Neural cell (in vitro differentiated cells): ENCODE measurements at regions not wholly inside any gene's neighbourhood (a gene's known extent, or its start where the extent isn't known, plus 50 kb on each side); places are given as distances from the start of the nearest gene placed in this dataset.

Source experiments
- EP300 ChIP-seq: fragments of 450-650 bp; conservative IDR thresholded peaks from 2 replicates; pipeline ENCODE4 v1.6.1; 2014; ENCODE audit warnings: antibody characterized with exemption, mild to moderate bottlenecking, moderate library complexity; ENCODE audit not compliant: poor library complexity, severe bottlenecking
- REST ChIP-seq: IDR thresholded peaks from 2 replicates; pipeline ENCODE4 v1.6.1; 2012; ENCODE audit warnings: borderline replicate concordance
- SMC3 ChIP-seq: fragments of 450-650 bp; conservative IDR thresholded peaks from 2 replicates; pipeline ENCODE4 v1.6.1; 2014; ENCODE audit warnings: antibody characterized with exemption, mild to moderate bottlenecking, moderate library complexity; ENCODE audit not compliant: poor library complexity

- no peak for TF ChIP-seq SMC3
- no peak for TF ChIP-seq EP300
- no peak for TF ChIP-seq REST
Measured at GRCh38 chr9:73006986-73007385, 54.1 kb upstream of the ALDH1A1 start.
